Breast epithelium (tissue), 3 donors: ENCODE measurements at regions not wholly inside any gene's neighbourhood (a gene's known extent, or its start where the extent isn't known, plus 50 kb on each side); places are given as distances from the start of the nearest gene placed in this dataset.

Source experiments
- POLR2A ChIP-seq: fragments of 450-650 bp; IDR thresholded peaks from one replicate; pipeline ENCODE4 v1.6.1; 2016; ENCODE audit warnings: antibody characterized with exemption, mild to moderate bottlenecking, moderate library complexity
- POLR2AphosphoS5 ChIP-seq, 3 donors: sonication (generic); formaldehyde crosslinking; IDR thresholded peaks; one replicate each; pipeline ENCODE4 v1.6.1; 2017; ENCODE audit warnings: antibody characterized with exemption in 3 of 3
- TF ChIP-seq, protein P1 (sequence below), 3 donors: fragments of 450-650 bp; IDR thresholded peaks; one replicate each; pipeline ENCODE4 v1.5.1; 2016 to 2017; ENCODE audit warnings: antibody characterized with exemption in 3 of 3, mild to moderate bottlenecking in 3 of 3, moderate library complexity in 3 of 3

DNA sequence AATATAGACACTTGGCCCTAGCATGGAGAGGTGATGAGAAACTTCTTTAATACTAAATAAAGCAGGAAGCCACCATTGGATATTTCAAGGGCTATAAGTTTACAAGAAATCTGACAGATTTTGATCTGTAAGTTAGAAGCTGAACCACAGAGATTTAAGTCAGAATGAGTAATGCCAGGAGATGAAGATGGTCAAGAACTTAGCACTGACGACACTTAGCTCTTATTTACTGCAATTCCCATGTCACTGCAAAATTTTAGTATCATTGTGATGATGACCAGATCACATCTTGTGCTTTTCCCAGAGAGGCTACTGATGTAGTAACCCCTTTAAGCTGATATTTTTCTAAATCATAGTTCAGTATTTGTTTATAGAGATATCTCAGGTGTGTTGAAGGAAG lies 59.4 kb upstream of the CD96 start:
- TF ChIP-seq, protein P1, sequence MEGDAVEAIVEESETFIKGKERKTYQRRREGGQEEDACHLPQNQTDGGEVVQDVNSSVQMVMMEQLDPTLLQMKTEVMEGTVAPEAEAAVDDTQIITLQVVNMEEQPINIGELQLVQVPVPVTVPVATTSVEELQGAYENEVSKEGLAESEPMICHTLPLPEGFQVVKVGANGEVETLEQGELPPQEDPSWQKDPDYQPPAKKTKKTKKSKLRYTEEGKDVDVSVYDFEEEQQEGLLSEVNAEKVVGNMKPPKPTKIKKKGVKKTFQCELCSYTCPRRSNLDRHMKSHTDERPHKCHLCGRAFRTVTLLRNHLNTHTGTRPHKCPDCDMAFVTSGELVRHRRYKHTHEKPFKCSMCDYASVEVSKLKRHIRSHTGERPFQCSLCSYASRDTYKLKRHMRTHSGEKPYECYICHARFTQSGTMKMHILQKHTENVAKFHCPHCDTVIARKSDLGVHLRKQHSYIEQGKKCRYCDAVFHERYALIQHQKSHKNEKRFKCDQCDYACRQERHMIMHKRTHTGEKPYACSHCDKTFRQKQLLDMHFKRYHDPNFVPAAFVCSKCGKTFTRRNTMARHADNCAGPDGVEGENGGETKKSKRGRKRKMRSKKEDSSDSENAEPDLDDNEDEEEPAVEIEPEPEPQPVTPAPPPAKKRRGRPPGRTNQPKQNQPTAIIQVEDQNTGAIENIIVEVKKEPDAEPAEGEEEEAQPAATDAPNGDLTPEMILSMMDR (IDR thresholded peaks at IDR 0.05), result no peak
- TF ChIP-seq POLR2A (no peak), POLR2AphosphoS5 (IDR thresholded peaks at IDR 0.05) (no peak)
